ENCODE measurements at regions not wholly inside any gene's neighbourhood (a gene's known extent, or its start where the extent isn't known, plus 50 kb on each side); places are given as distances from the start of the nearest gene placed in this dataset.

GRCh38 chr13:69142101-69142500 lies 965.5 kb upstream of the ATXN8OS start:
- 63 to 75% (median 67%) methylated on average over 3 of the region's 3 CpGs for WGBS, 5 donors
- Histone ChIP-seq H3K27me3 (replicated peaks in 1 of 7) (no peaks in the 10 kb centered on the region), H3K4me3 (no peak overlapping the region), H3K36me3 (no peaks in the 10 kb centered on the region), H3K9me3 (peaks cover 0 to 11% (median 0%) of the 10 kb centered on the region in 8 donors), H3K4me1 (no peaks in the 10 kb centered on the region), H3K27ac (no peak overlapping the region)
- TF ChIP-seq CTCF (IDR thresholded peaks at IDR 0.05 in 8 of 11, conservative IDR thresholded peaks at IDR 0.05 in 3 of 11) (no peak), POLR2AphosphoS5 (IDR thresholded peaks at IDR 0.05) (no peak), POLR2A (IDR thresholded peaks at IDR 0.05) (no peak)
- no peak for DNase-seq
- intact Hi-C loops (cut with DNase I; ENCODE audit: low total_unique reads), result no loop called here

- TF ChIP-seq POLR2A (IDR thresholded peaks at IDR 0.05), result no peak
- TF ChIP-seq POLR2AphosphoS5 (IDR thresholded peaks at IDR 0.05), result no peak
- no peak for TF ChIP-seq CTCF (IDR thresholded peaks at IDR 0.05 in 8 of 11, conservative IDR thresholded peaks at IDR 0.05 in 3 of 11)
- DNase-seq, result no peak
- Histone ChIP-seq H3K36me3 (no peaks in the 10 kb centered on the region), H3K9me3 (peaks cover 0 to 36% (median 3%) of the 10 kb centered on the region in 8 donors), H3K27ac (no peak overlapping the region), H3K4me3 (no peak overlapping the region), H3K4me1 (no peaks in the 10 kb centered on the region), H3K27me3 (replicated peaks in 1 of 7) (no peaks in the 10 kb centered on the region)
- WGBS, 5 donors, result 80 to 91% (median 86%) methylated on average over 2 of the region's 2 CpGs
- intact Hi-C loops (cut with DNase I; ENCODE audit: low total_unique reads), result no loop called here
Observed at GRCh38 chr13:69124996-69125395, 982.6 kb upstream of the ATXN8OS start.

GRCh38 chr13:69109891-69110525 lies 997.6 kb upstream of the ATXN8OS start:
- H3K4me3 ChIP-seq, result no peak overlapping the region
- H3K9me3 ChIP-seq, result peaks cover 0 to 58% (median 51%) of the 10 kb centered on the region in 8 donors
- H3K4me1 ChIP-seq, result no peaks in the 10 kb centered on the region
- intact Hi-C loops (cut with DNase I; ENCODE audit: low total_unique reads), result no loop called here
- no peaks in the 10 kb centered on the region for H3K27me3 ChIP-seq (replicated peaks in 1 of 7)
- no peak for DNase-seq
- no peak overlapping the region for H3K27ac ChIP-seq
- no peaks in the 10 kb centered on the region for H3K36me3 ChIP-seq
- TF ChIP-seq POLR2A (IDR thresholded peaks at IDR 0.05) (no peak), POLR2AphosphoS5 (IDR thresholded peaks at IDR 0.05) (no peak), CTCF (IDR thresholded peaks at IDR 0.05 in 8 of 11, conservative IDR thresholded peaks at IDR 0.05 in 3 of 11) (no peak)
- 46 to 84% (median 73%) methylated on average over 3 of the region's 3 CpGs for WGBS, 5 donors

- H3K27me3 ChIP-seq (replicated peaks in 1 of 7), result no peaks in the 10 kb centered on the region
- no peak overlapping the region for H3K4me3 ChIP-seq
- no peak for DNase-seq
- TF ChIP-seq CTCF (IDR thresholded peaks at IDR 0.05 in 8 of 11, conservative IDR thresholded peaks at IDR 0.05 in 3 of 11) (no peak), POLR2A (IDR thresholded peaks at IDR 0.05) (no peak), POLR2AphosphoS5 (IDR thresholded peaks at IDR 0.05) (no peak)
- intact Hi-C loops (cut with DNase I; ENCODE audit: low total_unique reads), result no loop called here
- no peaks in the 10 kb centered on the region for H3K4me1 ChIP-seq
- H3K9me3 ChIP-seq, result peaks cover 0 to 57% (median 48%) of the 10 kb centered on the region in 8 donors
- no peaks in the 10 kb centered on the region for H3K36me3 ChIP-seq
- no peak overlapping the region for H3K27ac ChIP-seq
Observed at GRCh38 chr13:69108486-69108885, 999.1 kb upstream of the ATXN8OS start.

Measured in spleen (tissue), 11 donors.